CD14-positive monocyte (primary cell): ENCODE measurements at regions not wholly inside any gene's neighbourhood (a gene's known extent, or its start where the extent isn't known, plus 50 kb on each side); places are given as distances from the start of the nearest gene placed in this dataset.

ENCODE experiments used
- DNase-seq, 3 donors: peaks; one replicate each; pipeline ENCODE4 v3.0.0-alpha.2; 2011 to 2022
- H2AFZ ChIP-seq: 2 replicates; pipeline ENCODE4 v1.6.0; 2012; ENCODE audit warnings: mild to moderate bottlenecking, low read depth, low read length, inconsistent platforms; ENCODE audit not compliant: insufficient read depth, poor library complexity, severe bottlenecking
- H3K27ac ChIP-seq, 2 donors: 1 replicate in 1 of 2; 2 replicates in 1 of 2; pipeline ENCODE4 v1.5.1; 2012 to 2013; ENCODE audit warnings: low read length in 2 of 2, control low read depth in 1 of 2, inconsistent platforms in 1 of 2, low read depth in 1 of 2, mild to moderate bottlenecking in 1 of 2
- H3K27me3 ChIP-seq, 2 donors: one replicate each; pipeline versions ENCODE4 v1.6.0 to v1.6.1; 2011 to 2013; ENCODE audit warnings: low read length in 2 of 2; ENCODE audit not compliant: control insufficient read depth in 2 of 2, insufficient read depth in 2 of 2
- H3K36me3 ChIP-seq, 2 donors: replicated peaks in 1 of 2; 1 replicate in 1 of 2; 2 replicates in 1 of 2; pipeline versions ENCODE4 v1.5.1 to v1.6.1; 2012 to 2013; ENCODE audit warnings: low read length in 2 of 2, control low read depth in 1 of 2, inconsistent platforms in 1 of 2, mild to moderate bottlenecking in 1 of 2; ENCODE audit not compliant: insufficient read depth in 2 of 2, control insufficient read depth in 1 of 2
- H3K4me1 ChIP-seq, 2 donors: 1 replicate in 1 of 2; 2 replicates in 1 of 2; pipeline versions ENCODE4 v1.5.1 to v1.6.1; 2012 to 2013; ENCODE audit warnings: low read length in 2 of 2, control low read depth in 1 of 2, inconsistent platforms in 1 of 2, mild to moderate bottlenecking in 1 of 2, moderate library complexity in 1 of 2; ENCODE audit not compliant: insufficient read depth in 2 of 2, control insufficient read depth in 1 of 2
- H3K4me2 ChIP-seq: replicated peaks from 2 replicates; pipeline ENCODE3; 2012; ENCODE audit warnings: low read length, moderate library complexity, mild to moderate bottlenecking; ENCODE audit not compliant: poor library complexity, severe bottlenecking; ENCODE audit errors: extremely low read depth
- H3K4me3 ChIP-seq, 3 experiments: fragments of 200-600 bp in 1 of 3; sonication (generic) in 1 of 3; replicated peaks in 1 of 3; 1 replicate in 2 of 3; 2 replicates in 1 of 3; pipeline ENCODE4 v1.5.1; 2011 to 2013; ENCODE audit warnings: low read length in 3 of 3, mild to moderate bottlenecking in 3 of 3, control low read depth in 2 of 3, low read depth in 2 of 3, inconsistent platforms in 1 of 3, moderate library complexity in 1 of 3
- H3K79me2 ChIP-seq: 2 replicates; pipeline ENCODE4 v1.6.0; 2012; ENCODE audit warnings: mild to moderate bottlenecking, control low read depth, inconsistent platforms, low read length, moderate library complexity; ENCODE audit not compliant: insufficient read depth
- H3K9ac ChIP-seq: 2 replicates; pipeline ENCODE4 v1.6.0; 2017; ENCODE audit warnings: low read length, mild to moderate bottlenecking; ENCODE audit not compliant: insufficient read depth, poor library complexity, severe bottlenecking
- H3K9me3 ChIP-seq, 2 donors: replicated peaks in 1 of 2; 1 replicate in 1 of 2; 2 replicates in 1 of 2; pipeline versions ENCODE4 v1.5.1 to v1.6.1; 2012 to 2013; ENCODE audit warnings: low read length in 2 of 2, control low read depth in 1 of 2; ENCODE audit not compliant: control insufficient read depth in 1 of 2, insufficient read depth in 1 of 2
- H4K20me1 ChIP-seq: 2 replicates; pipeline ENCODE4 v1.6.0; 2012; ENCODE audit warnings: mild to moderate bottlenecking, low read length, control low read depth, moderate library complexity; ENCODE audit not compliant: insufficient read depth
- H3K27ac Mint-ChIP-seq, 7 donors: one replicate each; pipeline ENCODE4 v1.8.0; 2020; ENCODE audit warnings: mild to moderate bottlenecking in 7 of 7, mixed read lengths in 7 of 7, moderate library complexity in 6 of 7, inconsistent platforms in 2 of 7
- H3K27me3 Mint-ChIP-seq, 3 donors: one replicate each; pipeline ENCODE4 v1.8.0; 2021 to 2022; ENCODE audit warnings: low read depth in 3 of 3, mild to moderate bottlenecking in 3 of 3, mixed read lengths in 3 of 3, moderate library complexity in 3 of 3, inconsistent platforms in 1 of 3
- H3K36me3 Mint-ChIP-seq, 2 donors: one replicate each; pipeline ENCODE4 v1.8.0; 2020; ENCODE audit warnings: mixed read lengths in 2 of 2, inconsistent platforms in 1 of 2, mild to moderate bottlenecking in 1 of 2
- H3K4me1 Mint-ChIP-seq: one replicate; pipeline ENCODE4 v1.8.0; 2020; ENCODE audit warnings: mild to moderate bottlenecking, mixed read lengths
- H3K4me3 Mint-ChIP-seq, 2 donors: one replicate each; pipeline ENCODE4 v1.8.0; 2020; ENCODE audit warnings: mild to moderate bottlenecking in 2 of 2, mixed read lengths in 2 of 2, moderate library complexity in 1 of 2
- H3K9me3 Mint-ChIP-seq, 7 donors: one replicate each; pipeline ENCODE4 v1.8.0; 2020 to 2022; ENCODE audit warnings: mixed read lengths in 7 of 7, mild to moderate bottlenecking in 6 of 7, moderate library complexity in 6 of 7, inconsistent platforms in 2 of 7
- CTCF ChIP-seq: fragments of 200-600 bp; IDR thresholded peaks from one replicate; pipeline ENCODE4 v1.8.0; 2022; ENCODE audit warnings: antibody characterized with exemption, mild to moderate bottlenecking
- WGBS: methylation state at CpG from one replicate; pipeline ENCODE4 v1.1.5; 2013; ENCODE audit warnings: missing lambda C conversion rate; ENCODE audit not compliant: insufficient coverage; 5-methylcytosine and 5-hydroxymethylcytosine counted together
- intact Hi-C, 2 donors: fragments of 100-400 bp; cut with micrococcal nuclease; formaldehyde crosslinking; loops; one replicate each; pipeline versions ENCODE4 v1.15.0 to v1.15.1; 2023

DNA sequence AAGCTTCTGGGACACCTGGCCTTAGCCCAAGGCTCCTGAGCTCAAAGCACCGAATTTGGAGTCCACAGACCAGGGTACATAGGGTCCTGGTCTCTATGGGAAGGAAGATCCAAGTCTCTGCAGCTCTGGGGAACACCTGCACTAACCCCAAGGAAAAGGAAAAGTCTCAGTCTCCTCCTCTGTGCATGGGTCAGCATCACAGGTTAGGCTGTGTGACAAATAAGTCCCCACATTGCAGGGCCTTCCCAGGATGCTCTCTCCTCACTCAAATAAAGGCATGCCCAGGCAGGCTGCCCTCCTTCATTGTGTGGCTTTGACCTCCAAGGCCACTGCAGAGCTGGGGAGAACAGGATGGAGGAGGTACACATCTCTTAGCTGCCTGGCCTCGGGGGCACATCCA, 121.0 kb upstream of the ZMIZ1 start:
- H3K4me1 ChIP-seq: no peaks in the 10 kb centered on the region
- no peak overlapping the region for H3K9ac ChIP-seq
- Mint-ChIP-seq H3K27ac (no peak overlapping the region), H3K4me1 (peaks cover 1% of the 10 kb centered on the region), H3K4me3 (no peak overlapping the region), H3K36me3 (no peaks in the 10 kb centered on the region), H3K27me3 (peaks cover 0 to 10% (median 3%) of the 10 kb centered on the region in 3 donors), H3K9me3 (peaks cover 0 to 9% (median 4%) of the 10 kb centered on the region in 7 donors)
- no peaks in the 10 kb centered on the region for H4K20me1 ChIP-seq
- no peaks in the 10 kb centered on the region for H3K36me3 ChIP-seq
- no peaks in the 10 kb centered on the region for H3K9me3 ChIP-seq
- no peak for TF ChIP-seq CTCF
- no peak overlapping the region for H2AFZ ChIP-seq
- H3K4me3 ChIP-seq: no peak overlapping the region
- H3K27ac ChIP-seq: no peak overlapping the region
- H3K27me3 ChIP-seq: no peaks in the 10 kb centered on the region
- H3K79me2 ChIP-seq: no peaks in the 10 kb centered on the region
- no peak overlapping the region for H3K4me2 ChIP-seq
- intact Hi-C loops: no loop called here
- DNase-seq: no peak
- WGBS: 42% methylated on average over 2 of the region's 2 CpGs

DNA sequence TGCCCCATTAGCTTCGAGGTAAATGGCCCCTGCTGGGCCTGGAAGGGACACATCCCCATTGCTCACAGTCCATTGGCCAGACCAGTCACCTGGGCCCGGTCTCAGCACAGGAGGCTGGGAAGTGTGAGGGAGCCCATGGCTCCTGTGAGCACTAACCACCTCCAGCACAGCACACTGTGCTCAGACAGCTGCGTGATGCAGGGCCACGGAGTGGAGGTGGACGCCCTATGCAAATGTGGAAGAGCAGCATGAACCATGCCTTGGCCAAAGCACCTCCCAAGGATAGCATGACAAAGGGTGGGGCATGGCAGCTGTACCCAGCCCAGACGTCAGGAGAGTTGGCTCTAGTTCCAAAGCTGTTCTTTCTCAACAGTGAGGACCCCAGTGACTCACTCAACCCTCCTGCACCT, 120.1 kb upstream of the ZMIZ1 start:
- Mint-ChIP-seq H3K4me3 (no peak overlapping the region), H3K9me3 (peaks cover 0 to 1% (median 0%) of the 10 kb centered on the region in 7 donors), H3K27me3 (peaks cover 1 to 15% (median 3%) of the 10 kb centered on the region in 3 donors), H3K36me3 (no peaks in the 10 kb centered on the region), H3K4me1 (peaks cover 9% of the 10 kb centered on the region), H3K27ac (no peak overlapping the region)
- Histone ChIP-seq H3K4me2 (no peak overlapping the region), H3K9me3 (no peaks in the 10 kb centered on the region), H3K27me3 (no peaks in the 10 kb centered on the region), H3K79me2 (no peaks in the 10 kb centered on the region), H3K4me1 (peaks cover 0 to 6% of the 10 kb centered on the region in 2 donors), H4K20me1 (no peaks in the 10 kb centered on the region), H3K36me3 (no peaks in the 10 kb centered on the region), H2AFZ (no peak overlapping the region), H3K9ac (no peak overlapping the region), H3K4me3 (no peak overlapping the region), H3K27ac (no peak overlapping the region)
- no peak for DNase-seq
- intact Hi-C loops: no loop called here
- TF ChIP-seq CTCF: no peak
- 83% methylated on average over 5 of the region's 6 CpGs for WGBS
